GM18907 (cell line): ENCODE measurements at regions not wholly inside any gene's neighbourhood (a gene's known extent, or its start where the extent isn't known, plus 50 kb on each side); places are given as distances from the start of the nearest gene placed in this dataset.

ENCODE experiments used
- ATAC-seq: cut with Tn5 transposase; IDR thresholded peaks from one replicate; pipeline ENCODE4 v1.9.1; 2021; ENCODE audit warnings: mild to moderate bottlenecking, moderate library complexity; ENCODE audit not compliant: unreplicated experiment

DNA sequence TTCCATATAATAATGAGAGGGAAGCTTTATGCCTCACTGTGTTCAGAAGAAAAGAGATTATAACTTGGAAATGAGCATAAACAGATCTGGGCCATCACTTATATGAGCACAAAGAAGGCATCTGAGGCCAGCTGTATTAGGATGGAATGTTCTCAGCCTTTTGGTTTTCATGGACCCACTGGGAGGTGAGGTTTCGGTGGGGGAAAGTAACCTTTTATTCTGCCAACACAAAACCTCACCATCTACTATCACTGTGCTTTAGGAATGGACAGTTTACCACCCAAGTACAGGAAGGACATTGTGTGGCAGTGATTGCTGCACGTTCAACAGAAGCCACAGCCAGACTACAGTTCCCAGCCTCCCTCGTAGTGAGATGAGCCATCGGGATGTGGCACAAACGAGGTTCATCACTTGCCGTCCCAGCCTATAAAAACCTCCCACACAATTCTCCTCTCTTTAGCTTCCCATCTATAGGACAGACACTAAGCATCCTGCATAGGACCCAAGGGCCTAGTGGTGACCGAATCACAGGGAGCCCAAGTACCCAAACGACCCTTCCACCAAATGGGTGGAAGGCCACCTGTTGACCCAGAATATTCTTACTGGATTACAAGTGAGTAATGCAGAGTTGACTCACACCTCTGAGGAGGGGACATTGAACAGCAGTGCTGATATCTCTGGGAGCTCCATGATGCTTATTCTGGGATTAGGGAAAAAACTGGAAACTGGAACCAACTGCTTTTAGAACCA, 121.5 kb upstream of the RAG2 start:
- ATAC-seq: no peak

- ATAC-seq: no peak
Observed at GRCh38 chr11:36718451-36718850, 120.4 kb upstream of the RAG2 start.

DNA sequence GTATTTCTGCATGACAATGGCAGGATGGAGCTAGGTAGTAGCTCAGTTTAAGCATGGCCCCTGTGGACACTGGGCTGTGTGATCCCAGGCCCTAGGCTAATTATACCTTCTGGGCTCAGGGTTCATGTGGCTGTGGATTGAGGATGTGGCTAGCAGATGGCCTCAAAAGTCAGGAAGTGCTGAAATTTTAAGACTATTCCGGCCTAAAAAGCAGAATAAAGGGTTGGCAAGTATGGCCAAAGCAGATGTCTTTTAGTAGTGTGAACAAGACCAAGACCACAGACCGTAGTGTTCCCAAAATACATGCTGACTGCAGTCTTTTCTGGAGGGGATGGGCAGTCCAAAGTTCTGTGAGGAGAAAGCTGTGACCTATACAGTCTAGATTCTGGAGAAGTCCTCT, 115.7 kb upstream of the RAG2 start:
- no peak for ATAC-seq

DNA sequence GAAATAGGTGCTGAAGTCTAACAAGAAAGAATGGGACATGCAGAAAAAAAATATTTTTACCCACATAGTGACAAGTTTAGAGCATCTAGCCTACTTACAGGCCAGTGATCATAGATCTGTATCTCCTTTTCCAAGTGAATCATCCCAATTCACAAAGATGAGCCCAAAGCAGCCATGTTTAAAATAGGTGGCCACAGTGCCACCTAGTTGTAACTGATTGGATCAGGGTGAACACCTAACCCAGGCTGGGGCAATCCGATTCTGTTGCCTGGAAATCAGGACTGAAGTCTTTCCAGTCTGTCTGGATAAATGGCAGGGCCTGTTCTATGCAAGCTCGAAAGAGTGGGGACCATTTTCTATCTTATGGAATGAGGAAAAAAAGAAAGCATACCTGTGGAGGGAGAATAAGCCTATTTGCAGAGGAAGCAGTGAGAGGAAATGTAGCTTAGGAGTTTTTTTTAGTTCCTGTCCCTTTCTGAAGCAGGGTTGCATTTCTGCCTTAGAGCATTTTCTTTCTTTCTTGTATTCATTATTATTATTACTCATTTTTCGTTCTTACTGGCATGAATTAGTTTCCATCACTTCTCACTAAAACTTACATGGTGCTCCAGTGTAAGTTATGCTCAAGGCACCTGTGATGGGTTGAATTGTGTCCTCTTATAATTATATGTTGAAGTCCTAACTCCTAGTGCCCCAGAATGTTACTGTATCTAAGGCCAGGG, 113.2 kb upstream of the RAG2 start:
- no peak for ATAC-seq
